Panc1 (cell line): ENCODE measurements at regions not wholly inside any gene's neighbourhood (a gene's known extent, or its start where the extent isn't known, plus 50 kb on each side); places are given as distances from the start of the nearest gene placed in this dataset.

ENCODE experiments used
- CTCF ChIP-seq: fragments of 450-650 bp; IDR thresholded peaks from 2 replicates; pipeline ENCODE4 v1.5.1; 2017; ENCODE audit warnings: mild to moderate bottlenecking
- POLR2AphosphoS5 ChIP-seq: IDR thresholded peaks from 2 replicates; pipeline ENCODE4 v1.6.1; 2012; ENCODE audit warnings: mild to moderate bottlenecking, low read depth, low read length, moderate library complexity
- REST ChIP-seq, 2 experiments: IDR thresholded peaks; 2 replicates each; pipeline ENCODE4 v1.6.1; 2011 to 2012; ENCODE audit warnings: low read depth in 2 of 2, control low read depth in 1 of 2, low read length in 1 of 2, mild to moderate bottlenecking in 1 of 2, moderate library complexity in 1 of 2; ENCODE audit not compliant: insufficient read depth in 1 of 2
- SIN3A ChIP-seq: IDR thresholded peaks from 2 replicates; pipeline ENCODE4 v1.6.1; 2012; ENCODE audit warnings: low read depth, mild to moderate bottlenecking, low read length, moderate library complexity, borderline replicate concordance; ENCODE audit not compliant: insufficient read depth

GRCh38 chr5:106755789-106756188 is 914.9 kb downstream of the EFNA5 start:
- no peak for TF ChIP-seq CTCF
- TF ChIP-seq POLR2AphosphoS5, result no peak
- TF ChIP-seq SIN3A, result no peak
- TF ChIP-seq REST (IDR thresholded peaks at IDR 0.05; ENCODE audit: insufficient read depth in 1 of 2, low read depth in 2 of 2, low read length in 1 of 2), result no peak
